COR-L47 (cell line): ENCODE measurements at regions not wholly inside any gene's neighbourhood (a gene's known extent, or its start where the extent isn't known, plus 50 kb on each side); places are given as distances from the start of the nearest gene placed in this dataset.
"Not testable (repeated sequence)": the region's sequence is repeated elsewhere in the genome, so short reads cannot be mapped to it uniquely, and the experiment has no call there.

Source experiments
- DNase-seq: peaks from one replicate; lab custom pipeline; 2025; lab: John Stamatoyannopoulos, UW

DNA sequence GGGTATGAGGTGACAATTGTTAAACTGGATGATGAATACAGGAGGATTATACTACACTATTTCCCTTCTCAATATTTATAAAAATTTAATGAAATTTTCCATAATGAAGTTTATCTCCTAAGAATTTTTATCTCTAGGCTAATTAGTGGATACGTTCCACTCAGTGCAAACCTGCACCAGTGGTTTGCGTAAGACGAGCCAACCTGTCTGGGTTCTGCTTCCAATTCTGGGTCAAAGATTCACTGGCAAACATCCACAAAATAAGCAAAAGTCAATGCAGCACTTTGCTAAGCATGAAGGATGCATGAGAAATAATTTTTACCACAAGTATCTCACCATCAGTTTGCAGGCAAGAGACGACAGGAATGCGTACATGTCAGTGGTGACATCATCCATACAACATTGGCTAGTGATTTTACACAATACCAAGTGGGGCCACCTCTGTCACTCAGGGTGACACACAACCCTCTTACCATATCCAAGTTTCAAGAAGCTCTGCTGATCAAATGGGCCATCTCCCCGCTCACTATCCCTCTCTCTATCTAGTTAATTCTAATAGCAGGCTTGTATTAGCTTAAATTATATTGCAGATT, 51.7 kb downstream of the FAM50B start:
- no peak for DNase-seq

DNA sequence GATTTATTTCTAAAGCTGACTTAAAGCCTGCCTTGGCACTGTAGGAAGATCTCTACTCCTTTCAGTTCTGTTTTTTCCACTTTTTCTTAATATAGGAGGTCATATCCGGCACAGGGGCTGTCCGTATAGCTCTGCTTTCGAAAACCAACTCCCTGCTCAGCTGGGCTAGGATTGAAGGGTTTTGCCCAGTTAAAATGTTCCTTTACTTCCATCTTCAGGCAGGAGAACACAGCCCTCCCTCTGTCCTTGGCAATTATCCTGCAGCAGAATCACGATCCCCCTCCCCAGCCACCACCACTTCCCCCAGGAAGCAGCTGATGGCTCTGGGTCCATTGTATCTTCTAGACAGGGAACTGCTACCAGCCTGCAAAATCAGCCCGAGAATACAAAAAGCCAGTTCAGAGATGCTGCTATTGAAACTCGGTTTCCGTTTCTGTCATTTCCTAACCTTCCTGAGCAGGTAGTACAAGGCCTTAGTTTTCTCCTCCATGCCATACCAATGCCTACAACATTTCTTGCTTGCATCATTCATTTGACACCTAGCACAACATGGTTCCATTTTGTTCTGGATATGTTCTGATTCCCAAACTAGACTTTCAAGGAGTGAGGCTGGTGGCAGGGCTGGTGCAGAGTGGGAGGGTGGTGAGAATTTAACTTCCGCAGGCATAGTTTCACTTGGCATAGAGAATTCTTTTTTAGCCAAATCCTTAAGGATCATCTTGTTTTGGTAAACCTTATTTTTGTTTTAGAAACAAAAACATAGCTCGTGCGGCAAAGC, 53.9 kb downstream of the FAM50B start:
- DNase-seq: no peak

DNA sequence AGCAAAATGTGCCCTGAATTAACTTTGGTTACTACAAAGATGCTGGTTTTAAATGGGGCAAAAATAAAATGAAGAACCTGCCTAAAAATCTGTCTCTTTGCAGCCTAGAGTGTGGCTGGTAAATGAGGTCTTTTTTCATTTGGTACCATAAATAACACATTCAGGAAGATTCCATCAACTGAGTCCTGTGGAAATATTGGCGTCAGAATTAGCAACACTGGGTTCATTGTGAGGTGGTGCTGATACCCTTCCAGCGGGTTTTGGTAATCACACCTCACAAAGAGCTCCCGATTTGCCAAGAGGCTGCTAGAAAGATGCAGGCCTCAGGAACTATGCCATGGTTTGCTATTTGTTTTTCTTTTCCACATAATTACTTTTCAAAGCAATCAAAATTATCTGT, 55.3 kb downstream of the FAM50B start:
- no peak for DNase-seq

DNA sequence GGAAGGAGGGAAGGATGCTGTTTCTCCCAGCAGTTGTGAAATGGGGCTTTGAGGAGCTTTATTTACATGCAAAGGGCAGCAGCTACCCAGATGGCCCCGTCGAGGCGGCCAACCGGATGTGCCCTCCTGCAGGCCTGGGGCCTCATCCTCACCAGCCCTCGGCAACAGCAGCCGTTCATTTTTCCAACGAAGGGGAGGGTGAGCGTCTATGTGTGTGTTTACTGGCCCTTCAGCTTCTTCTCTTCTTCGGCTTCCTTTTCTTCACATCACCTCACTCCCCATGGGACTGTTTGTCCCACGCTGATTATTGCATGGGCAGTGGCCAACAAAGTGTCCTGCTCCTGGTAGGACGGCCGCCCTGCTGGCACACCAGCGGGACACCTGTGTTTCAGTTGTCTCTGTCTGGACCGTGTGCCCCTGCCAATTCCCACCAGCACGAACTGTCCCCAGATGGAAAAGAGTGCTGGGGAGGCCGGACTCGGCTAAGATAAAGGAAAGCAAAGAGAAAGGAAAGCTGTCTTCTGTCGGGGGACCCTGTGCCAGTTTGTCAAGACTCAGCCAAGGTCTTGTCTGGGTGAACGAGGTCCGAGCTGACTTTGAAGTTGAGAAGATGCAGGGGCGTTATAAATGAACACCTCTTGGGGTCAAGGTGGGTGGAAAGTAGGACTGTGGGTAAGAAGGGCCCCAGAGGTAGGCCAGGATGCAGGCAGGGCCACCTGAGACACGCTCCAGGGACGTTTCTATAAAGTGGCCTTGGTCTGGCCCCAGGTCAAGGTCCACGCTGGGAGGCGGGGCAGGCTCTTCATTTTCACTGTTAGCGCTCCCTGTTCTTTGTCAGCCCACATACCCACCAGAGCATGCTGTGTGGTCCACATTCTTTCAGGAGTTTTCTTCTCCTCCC, 57.0 kb downstream of the FAM50B start:
- no peak for DNase-seq

DNA sequence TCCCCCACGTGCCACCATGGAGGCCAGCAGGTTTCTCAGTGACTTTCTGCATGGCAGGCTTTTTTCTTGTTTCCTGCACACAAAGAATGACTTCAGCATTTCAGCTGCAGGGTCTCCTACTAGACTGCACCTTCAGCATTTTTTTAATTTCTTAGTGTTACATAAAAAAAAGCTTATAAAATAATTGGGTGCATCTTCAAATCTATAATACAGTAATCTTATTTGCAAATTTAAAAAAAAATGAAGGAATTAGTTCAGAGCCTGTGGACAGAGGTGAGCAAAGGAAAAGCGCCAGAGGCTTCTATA, 57.6 kb downstream of the FAM50B start:
- DNase-seq: no peak

DNA sequence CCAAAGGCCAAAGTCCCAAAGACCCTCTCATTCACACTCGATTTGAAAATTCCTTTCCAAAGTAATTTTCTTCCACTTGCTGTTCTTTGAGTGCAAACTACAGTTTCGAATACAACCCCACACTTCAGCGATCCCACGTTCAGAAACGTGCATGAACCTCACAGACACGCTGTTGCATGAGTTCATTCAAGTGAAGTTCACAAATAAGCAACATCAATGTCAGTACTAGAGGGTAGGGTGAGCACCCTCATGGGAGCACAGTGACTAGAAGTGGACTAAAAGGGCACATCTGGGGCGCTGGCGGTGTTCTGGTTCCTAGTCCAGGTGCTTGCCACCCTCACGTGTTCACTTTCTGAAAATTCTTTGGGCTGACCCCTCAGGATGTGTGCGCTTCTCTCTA, 59.0 kb downstream of the FAM50B start:
- DNase-seq: no peak

DNA sequence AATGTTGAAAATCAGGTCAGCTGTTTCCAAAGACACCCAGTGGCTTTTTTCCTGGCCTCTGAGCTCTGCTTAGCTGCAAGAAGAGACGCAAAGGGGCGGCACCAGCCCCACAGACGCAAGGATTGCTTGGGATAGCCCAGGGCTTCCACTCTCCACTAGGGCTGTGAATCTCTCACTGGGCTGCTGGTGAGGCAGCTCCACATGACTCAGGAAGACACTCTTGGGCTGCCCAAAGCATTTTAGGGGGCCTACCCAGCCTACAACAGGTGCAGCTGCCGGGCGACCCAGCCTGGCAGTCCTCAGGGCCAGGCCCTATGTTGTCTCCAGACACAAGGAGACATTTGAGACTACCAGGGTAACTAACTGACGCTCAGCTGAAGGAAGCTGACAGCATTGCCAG, 59.8 kb downstream of the FAM50B start:
- DNase-seq: no peak

DNA sequence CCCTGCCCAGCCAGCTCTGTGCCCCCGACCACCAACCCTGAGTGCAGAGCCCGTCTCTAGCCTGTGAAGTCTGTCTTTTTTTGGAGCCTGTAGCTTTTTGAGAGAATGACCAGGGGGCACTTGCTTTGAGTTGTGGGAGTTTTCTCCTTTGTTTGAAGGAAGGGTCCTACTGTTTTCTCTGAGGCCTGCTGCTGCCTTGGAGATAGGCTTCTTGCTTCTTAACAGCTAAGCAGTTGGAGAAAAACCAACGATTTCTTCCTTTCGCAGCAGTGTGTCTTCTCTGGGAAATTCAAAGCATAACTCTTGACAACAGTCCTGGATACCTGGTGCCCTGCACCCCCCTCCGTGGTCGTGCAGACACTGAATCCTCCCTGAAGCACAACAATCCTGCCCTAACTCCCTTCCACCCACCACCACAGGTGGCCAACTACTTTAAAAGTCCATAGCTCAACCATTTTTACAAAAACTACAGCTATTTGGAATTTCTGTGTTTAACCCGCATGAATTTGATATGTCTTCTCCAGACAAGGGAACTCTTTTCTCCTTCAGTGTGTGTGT, 61.0 kb downstream of the FAM50B start:
- DNase-seq: no peak

DNA sequence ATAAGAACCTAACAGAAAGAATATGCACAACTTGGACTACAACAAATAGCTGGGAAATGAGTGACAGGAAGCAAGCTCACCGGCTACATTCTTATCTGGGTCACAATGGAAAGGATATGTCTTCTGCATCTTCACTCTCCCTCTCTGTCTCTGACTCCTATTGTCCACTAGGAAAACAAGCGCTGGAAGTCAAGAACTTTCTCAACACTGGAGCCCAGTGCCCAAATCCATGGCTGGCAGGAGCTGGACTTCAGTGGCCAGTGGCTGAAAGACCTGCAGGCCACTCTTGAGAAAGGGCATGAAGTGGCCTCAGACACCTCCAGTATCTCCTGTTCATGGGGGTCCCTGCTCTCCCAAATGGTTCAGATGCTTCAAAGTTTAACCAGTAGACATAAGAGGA, 62.0 kb downstream of the FAM50B start:
- DNase-seq: no peak

DNA sequence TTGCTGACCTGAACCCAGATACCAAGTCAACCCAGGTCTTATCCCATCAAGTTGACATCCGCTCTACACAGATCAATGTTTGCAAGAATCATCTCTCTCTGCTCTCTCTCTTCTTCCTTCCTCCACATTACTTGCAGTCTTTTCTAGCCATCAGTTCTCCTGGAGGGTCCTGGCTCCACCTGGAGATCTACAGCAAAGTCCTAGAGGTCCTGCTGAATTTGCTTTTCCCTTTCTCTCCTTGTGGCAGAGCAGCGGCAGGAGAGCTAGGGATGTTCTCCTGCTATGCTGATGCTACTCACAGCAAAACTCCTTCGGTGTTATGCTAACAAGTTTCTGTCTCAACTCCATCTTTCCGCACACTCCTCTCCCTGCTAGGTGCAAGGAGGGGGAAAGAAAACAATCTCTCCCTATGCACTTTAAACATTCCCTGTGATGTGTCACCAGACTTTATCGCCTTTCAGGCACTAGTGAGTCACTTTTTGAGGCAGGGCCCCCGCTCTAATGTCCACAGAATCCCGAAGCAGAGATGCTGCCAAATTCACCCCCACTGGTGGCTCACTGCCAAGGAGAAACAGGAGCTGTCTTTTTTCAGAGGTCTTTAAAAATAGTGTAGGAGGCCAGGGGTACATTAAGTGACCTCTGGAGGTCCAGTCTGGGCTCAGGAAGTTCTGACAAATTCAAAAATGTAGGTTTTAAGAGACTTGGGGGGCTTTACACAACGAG, 62.6 kb downstream of the FAM50B start:
- DNase-seq: peak; percentile 65

DNA sequence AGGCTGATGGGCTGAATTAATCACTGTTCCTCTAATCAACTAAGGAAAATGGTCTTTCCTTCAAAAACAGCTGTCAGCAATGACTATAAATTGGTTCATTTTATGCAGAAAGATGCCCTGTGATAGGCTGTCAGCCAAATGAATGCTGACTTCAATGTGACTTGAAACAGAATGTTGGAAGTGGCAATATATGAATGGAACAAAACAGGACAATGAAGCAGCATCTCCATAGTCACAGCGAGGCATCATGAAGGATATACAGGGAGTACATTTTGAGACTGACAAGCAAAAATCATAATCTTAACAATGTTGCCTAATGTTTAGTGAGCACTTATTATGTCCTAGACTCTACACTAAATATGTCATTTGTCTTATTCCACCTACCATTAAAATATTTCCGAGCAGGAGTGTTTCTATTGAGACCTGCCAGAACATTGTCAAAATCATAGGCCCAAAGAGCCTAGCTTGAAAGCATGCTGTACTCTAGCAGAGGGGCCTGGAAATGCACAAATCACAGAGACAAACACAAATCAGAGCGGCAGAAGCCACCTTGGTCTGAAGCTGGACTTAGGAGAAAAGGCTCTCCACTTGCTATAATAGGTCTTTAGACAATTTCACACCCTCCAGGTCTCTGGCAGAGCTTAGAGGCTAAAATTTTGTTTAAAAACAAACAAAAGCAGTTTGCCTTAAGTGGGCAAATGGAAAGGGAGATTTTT, 63.3 kb downstream of the FAM50B start:
- no peak for DNase-seq

DNA sequence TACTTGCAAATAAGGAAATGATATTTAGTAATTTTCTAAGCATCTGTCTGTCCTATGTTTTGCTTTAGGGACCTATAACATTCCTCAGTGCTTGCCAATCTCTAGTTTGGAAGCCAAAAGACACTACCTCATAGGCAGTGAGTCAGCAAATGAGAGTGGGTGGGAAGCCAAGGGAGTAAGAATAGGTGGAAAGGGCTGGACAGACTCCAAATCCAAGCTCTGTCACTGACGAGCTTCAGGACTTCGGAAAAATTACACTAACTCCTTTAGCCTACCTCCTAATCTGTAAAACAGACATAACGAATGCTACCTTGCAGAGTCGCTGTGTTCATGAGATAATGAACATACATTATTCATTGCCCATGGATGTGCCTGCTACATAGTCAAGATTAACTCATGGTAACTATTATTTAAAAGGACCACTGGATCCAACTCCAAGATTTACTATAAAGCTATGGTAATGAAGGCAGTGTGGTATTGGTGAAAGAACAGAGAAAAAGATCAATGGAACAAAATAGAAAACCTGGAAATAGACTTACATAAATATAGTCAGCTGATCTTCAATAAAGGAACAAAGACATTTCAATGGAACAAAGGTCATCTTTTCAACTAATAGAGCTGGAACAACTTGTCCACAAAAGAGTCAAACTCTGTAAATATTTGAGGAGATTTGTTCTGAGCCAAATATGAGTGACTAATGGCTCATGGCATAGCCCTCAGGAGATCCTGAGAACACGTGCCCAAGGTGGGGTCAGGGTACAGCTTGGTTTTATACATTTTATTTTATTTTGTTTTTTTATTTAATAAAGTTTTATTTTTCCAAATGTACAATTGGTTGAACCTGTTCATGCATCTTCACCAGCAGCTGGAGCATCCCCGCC, 64.1 kb downstream of the FAM50B start:
- DNase-seq: peak; percentile 57

DNA sequence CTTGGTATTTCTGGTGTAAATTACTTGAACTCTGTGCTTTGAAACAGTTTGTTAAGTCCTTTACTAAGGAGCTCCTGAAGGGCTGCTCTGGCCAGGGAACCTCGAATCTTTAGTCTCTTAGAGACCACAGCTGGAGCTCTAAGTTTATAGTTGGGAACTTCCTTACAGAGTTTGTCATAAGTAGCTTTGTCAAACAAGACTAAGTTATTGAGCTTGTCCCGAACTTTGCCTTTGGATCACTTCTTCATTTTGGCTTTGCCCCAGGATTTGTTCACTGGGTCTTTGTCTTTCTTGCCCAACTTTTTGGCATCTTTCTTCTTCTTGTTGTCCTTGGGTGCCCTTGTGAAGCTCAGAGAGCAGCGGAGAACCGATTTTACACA, 64.8 kb downstream of the FAM50B start:
- no peak for DNase-seq

DNA sequence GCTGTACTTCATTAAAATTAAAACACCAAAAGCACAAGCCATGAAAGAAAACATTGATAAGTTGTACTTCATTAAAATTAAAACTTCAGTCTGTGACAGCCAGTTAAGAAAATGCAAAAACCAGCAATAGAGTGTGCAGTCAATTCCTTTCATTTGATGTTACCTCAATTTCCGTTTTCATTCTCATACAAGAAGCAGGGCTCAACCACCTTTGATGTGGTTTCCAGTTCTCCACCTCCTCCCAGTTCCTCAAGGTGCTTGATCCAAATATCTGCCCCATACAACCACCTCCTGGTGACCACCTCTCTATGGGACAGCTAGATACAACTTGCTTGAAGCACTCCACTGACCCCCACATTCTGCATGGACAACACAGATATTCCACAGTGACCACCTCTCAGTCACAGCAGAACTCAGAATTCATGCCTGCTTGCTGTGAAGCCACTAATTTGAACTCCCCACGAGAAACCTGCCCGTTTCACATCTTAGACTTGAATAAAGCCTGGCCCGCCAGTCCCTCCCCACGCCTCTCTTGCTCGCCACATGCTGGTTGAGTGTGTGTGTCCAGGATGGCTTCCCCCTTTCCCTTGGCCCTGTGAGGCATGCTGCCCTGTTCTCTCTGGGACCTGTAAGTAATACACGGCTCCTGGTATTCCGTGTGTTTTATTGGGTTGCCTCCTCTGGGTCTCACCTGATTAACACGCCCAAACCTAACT, 66.1 kb downstream of the FAM50B start:
- no peak for DNase-seq

DNA sequence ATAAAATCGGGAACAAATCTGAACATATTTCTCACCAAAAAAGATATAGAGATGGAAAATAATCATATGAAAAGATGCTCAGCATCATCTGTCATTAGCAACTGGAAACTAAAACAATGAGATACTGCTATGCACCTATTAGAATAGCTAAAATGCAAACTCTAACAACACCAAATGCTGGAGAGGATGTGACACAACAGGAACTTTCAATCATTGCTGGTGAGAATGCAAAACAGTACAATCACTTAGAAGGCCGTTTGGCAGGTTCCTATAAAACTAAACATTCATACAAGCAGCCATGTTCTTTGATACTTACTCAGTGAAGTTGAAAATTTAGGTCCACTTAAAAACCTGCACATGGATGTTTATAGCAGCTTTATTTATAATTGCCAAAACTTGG, 67.0 kb downstream of the FAM50B start:
- no peak for DNase-seq

DNA sequence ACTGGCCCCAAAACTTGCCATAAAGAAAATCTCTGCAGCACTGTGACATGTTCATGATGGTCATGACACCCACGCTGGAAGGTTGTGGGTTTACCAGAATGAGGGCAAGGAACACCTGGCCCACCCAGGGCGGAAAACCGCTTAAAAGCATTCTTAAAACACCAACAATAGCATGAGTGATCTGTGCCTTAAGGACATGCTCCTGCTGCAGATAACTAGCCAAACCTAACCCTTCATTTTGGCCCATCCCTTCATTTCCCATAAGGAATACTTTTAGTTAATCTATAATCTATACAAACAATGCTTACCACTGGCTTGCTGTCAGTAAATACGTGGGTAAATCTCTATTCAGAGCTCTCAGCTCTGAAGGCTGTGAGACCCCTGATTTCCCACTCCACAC, 67.6 kb downstream of the FAM50B start:
- not testable (repeated sequence) for DNase-seq

DNA sequence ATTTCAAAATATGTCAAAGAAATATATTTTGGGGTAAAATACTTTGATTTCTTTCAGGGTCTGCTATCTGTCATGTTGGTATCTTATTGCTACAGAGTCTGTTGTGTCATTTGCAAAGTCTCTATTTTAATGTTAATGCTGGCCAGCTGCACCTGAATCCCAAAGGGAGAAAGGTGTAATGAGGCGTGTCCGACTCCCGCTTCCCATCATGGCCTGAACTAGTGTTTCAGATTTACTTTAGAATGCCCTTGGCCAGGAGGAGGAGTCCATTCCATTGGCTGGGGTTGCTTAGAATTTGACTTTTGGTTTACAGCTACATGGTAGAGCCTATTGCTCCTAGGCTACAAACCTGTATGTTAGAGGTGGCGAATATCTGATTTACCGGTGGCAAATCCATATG, 69.3 kb downstream of the FAM50B start:
- no peak for DNase-seq

DNA sequence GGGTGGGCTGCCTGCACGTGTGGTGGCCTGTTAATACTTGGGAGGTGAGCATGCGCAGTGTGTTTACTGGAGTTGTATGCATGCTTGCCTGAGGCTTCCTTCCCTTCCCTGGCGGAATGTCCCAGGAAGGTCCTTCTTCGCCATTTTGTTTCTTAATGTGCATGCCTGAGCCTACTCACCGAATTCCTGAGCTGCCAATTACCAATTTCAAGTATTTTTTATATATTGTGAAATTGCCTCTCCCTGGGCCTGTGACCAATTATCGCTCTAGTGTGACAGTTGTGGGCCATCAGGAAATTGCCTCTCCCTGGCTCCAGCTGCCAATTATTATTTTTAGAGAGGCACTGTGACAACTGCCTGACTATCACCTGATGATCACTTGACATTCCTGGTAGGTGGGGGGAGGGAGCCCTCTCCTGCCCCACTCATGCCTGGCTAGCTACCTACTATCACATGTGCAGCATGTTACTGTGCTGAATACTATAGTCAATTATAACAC, 70.0 kb downstream of the FAM50B start:
- DNase-seq: peak; percentile 44

DNA sequence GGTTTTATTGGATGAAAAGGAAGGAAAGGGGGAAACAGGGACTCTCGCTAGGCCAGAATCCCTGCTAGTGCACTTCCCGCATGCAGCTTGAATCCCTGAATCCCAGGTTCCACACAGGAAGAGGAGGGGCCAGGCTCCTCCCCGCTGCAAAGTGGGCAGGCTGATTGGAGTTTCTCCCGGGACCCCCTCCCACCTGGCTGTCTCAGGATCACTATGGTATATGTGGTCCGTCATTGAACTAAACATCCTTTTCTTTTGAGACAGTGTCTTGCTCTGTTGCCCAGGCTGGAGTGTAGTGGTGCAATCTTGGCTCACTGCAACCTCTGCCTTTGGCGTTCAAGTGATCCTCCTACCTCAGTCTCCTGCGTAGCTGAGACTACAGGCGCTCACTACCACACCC, 70.7 kb downstream of the FAM50B start:
- DNase-seq: no peak

DNA sequence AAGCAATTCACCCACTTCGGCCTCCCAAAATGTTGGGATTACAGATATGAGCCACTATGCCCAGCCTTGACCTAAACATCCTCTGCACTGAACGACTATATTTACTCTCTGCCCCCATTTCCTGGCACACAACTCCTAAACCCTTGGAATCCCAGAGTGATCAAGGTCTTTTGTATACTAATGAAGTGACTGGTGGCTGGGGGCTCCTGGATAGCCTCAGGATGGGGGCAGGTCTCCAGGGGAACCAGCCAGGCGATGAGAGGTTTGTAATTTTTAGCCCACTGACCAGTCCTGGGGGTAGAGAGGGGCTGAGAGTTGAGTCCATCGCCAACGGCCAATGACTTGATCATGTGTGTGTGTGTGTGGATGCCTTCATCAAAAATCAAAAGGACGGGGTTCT, 71.1 kb downstream of the FAM50B start:
- DNase-seq: no peak
